ENCODE measurements at regions not wholly inside any gene's neighbourhood (a gene's known extent, or its start where the extent isn't known, plus 50 kb on each side); places are given as distances from the start of the nearest gene placed in this dataset.

- H3K23ac ChIP-seq (ENCODE audit: low read depth, low read length, poor library complexity), result no peak overlapping the region
- no peak overlapping the region for H2AFZ ChIP-seq (ENCODE audit: low read length)
- no peak overlapping the region for H3K4ac ChIP-seq (ENCODE audit: low read length)
- no peak overlapping the region for H3K27ac ChIP-seq (replicated peaks; ENCODE audit: low read length)
- H3K4me1 ChIP-seq (ENCODE audit: control insufficient read depth in 2 of 2, insufficient read depth in 1 of 2, low read depth in 1 of 2, low read length in 2 of 2), result no peaks in the 10 kb centered on the region
- H4K91ac ChIP-seq (ENCODE audit: low read depth, low read length, poor library complexity), result no peak overlapping the region
- H2BK5ac ChIP-seq (ENCODE audit: low read length), result no peak overlapping the region
- H3K4me3 ChIP-seq (ENCODE audit: low read length in 2 of 2), result no peak overlapping the region
- DNase-seq (ENCODE audit: low spot score), result no peak
- no peak overlapping the region for H3K14ac ChIP-seq (ENCODE audit: low read length)
- H3K27me3 ChIP-seq (ENCODE audit: control insufficient read depth in 3 of 3, insufficient read depth in 3 of 3, low read depth in 1 of 3, low read length in 3 of 3), result no peaks in the 10 kb centered on the region
- no peak overlapping the region for H3K18ac ChIP-seq (ENCODE audit: low read length)
- no CpG with 5 or more reads among the region's 4 CpGs for WGBS, 2 donors (ENCODE audit: extremely low coverage in 2 of 2, insufficient read length in 2 of 2, insufficient replicate concordance in 1 of 2)
- H2AK5ac ChIP-seq (ENCODE audit: low read depth, low read length), result no peak overlapping the region
- H3K36me3 ChIP-seq (replicated peaks in 1 of 2; ENCODE audit: control insufficient read depth in 2 of 2, insufficient read depth in 2 of 2, low read length in 2 of 2), result no peaks in the 10 kb centered on the region
- no peak overlapping the region for H3K4me2 ChIP-seq (ENCODE audit: insufficient read depth, low read length, poor library complexity, severe bottlenecking)
- H2BK15ac ChIP-seq (ENCODE audit: low read length), result no peak overlapping the region
- H2BK120ac ChIP-seq (ENCODE audit: low read depth, low read length), result no peak overlapping the region
- peaks cover 7 to 11% of the 10 kb centered on the region in 2 donors for H3K9me3 ChIP-seq (replicated peaks in 1 of 2; ENCODE audit: control insufficient read depth in 2 of 2, insufficient read depth in 1 of 2, low read depth in 1 of 2, low read length in 2 of 2)
- no peaks in the 10 kb centered on the region for H3K79me1 ChIP-seq (ENCODE audit: low read depth, low read length)
- H2BK12ac ChIP-seq (ENCODE audit: low read length), result no peak overlapping the region
- no peak overlapping the region for H4K8ac ChIP-seq (ENCODE audit: low read depth, low read length)
- H3K9ac ChIP-seq (ENCODE audit: low read depth, low read length, poor library complexity), result no peak overlapping the region
Observed at GRCh38 chr11:80529726-80530125, 1088.9 kb upstream of the TENM4 start.

GRCh38 chr11:80525663-80526405, 1085.0 kb upstream of the TENM4 start:
- no peak overlapping the region for H3K4me2 ChIP-seq (ENCODE audit: insufficient read depth, low read length, poor library complexity, severe bottlenecking)
- no peak overlapping the region for H2BK12ac ChIP-seq (ENCODE audit: low read length)
- WGBS, 2 donors (ENCODE audit: extremely low coverage in 2 of 2, insufficient read length in 2 of 2, insufficient replicate concordance in 1 of 2), result no CpG with 5 or more reads among the region's 4 CpGs
- no peak overlapping the region for H2AFZ ChIP-seq (ENCODE audit: low read length)
- H3K4me3 ChIP-seq (ENCODE audit: low read length in 2 of 2), result no peak overlapping the region
- no peak overlapping the region for H2BK120ac ChIP-seq (ENCODE audit: low read depth, low read length)
- H2AK5ac ChIP-seq (ENCODE audit: low read depth, low read length), result no peak overlapping the region
- no peak for DNase-seq (ENCODE audit: low spot score)
- no peaks in the 10 kb centered on the region for H3K4me1 ChIP-seq (ENCODE audit: control insufficient read depth in 2 of 2, insufficient read depth in 1 of 2, low read depth in 1 of 2, low read length in 2 of 2)
- no peaks in the 10 kb centered on the region for H3K36me3 ChIP-seq (replicated peaks in 1 of 2; ENCODE audit: control insufficient read depth in 2 of 2, insufficient read depth in 2 of 2, low read length in 2 of 2)
- H2BK15ac ChIP-seq (ENCODE audit: low read length), result no peak overlapping the region
- no peaks in the 10 kb centered on the region for H3K9me3 ChIP-seq (replicated peaks in 1 of 2; ENCODE audit: control insufficient read depth in 2 of 2, insufficient read depth in 1 of 2, low read depth in 1 of 2, low read length in 2 of 2)
- H3K27me3 ChIP-seq (ENCODE audit: control insufficient read depth in 3 of 3, insufficient read depth in 3 of 3, low read depth in 1 of 3, low read length in 3 of 3), result no peaks in the 10 kb centered on the region
- no peak overlapping the region for H4K8ac ChIP-seq (ENCODE audit: low read depth, low read length)
- no peaks in the 10 kb centered on the region for H3K79me1 ChIP-seq (ENCODE audit: low read depth, low read length)
- H3K18ac ChIP-seq (ENCODE audit: low read length), result no peak overlapping the region
- H3K23ac ChIP-seq (ENCODE audit: low read depth, low read length, poor library complexity), result no peak overlapping the region
- no peak overlapping the region for H3K4ac ChIP-seq (ENCODE audit: low read length)
- H4K91ac ChIP-seq (ENCODE audit: low read depth, low read length, poor library complexity), result no peak overlapping the region
- H3K14ac ChIP-seq (ENCODE audit: low read length), result no peak overlapping the region
- no peak overlapping the region for H2BK5ac ChIP-seq (ENCODE audit: low read length)
- H3K9ac ChIP-seq (ENCODE audit: low read depth, low read length, poor library complexity), result no peak overlapping the region
- no peak overlapping the region for H3K27ac ChIP-seq (replicated peaks; ENCODE audit: low read length)

GRCh38 chr11:80524349-80524748, 1083.5 kb upstream of the TENM4 start:
- Histone ChIP-seq H3K4me3 (ENCODE audit: low read length in 2 of 2) (no peak overlapping the region), H4K91ac (ENCODE audit: low read depth, low read length, poor library complexity) (no peak overlapping the region), H3K27ac (replicated peaks; ENCODE audit: low read length) (no peak overlapping the region), H3K4me2 (ENCODE audit: insufficient read depth, low read length, poor library complexity, severe bottlenecking) (no peak overlapping the region), H2BK5ac (ENCODE audit: low read length) (no peak overlapping the region), H4K8ac (ENCODE audit: low read depth, low read length) (no peak overlapping the region), H2AFZ (ENCODE audit: low read length) (no peak overlapping the region), H3K36me3 (replicated peaks in 1 of 2; ENCODE audit: control insufficient read depth in 2 of 2, insufficient read depth in 2 of 2, low read length in 2 of 2) (no peaks in the 10 kb centered on the region), H3K9me3 (replicated peaks in 1 of 2; ENCODE audit: control insufficient read depth in 2 of 2, insufficient read depth in 1 of 2, low read depth in 1 of 2, low read length in 2 of 2) (no peaks in the 10 kb centered on the region), H2BK120ac (ENCODE audit: low read depth, low read length) (no peak overlapping the region), H3K9ac (ENCODE audit: low read depth, low read length, poor library complexity) (no peak overlapping the region), H3K4ac (ENCODE audit: low read length) (no peak overlapping the region), H3K18ac (ENCODE audit: low read length) (no peak overlapping the region), H2BK12ac (ENCODE audit: low read length) (no peak overlapping the region), H2BK15ac (ENCODE audit: low read length) (no peak overlapping the region), H2AK5ac (ENCODE audit: low read depth, low read length) (no peak overlapping the region), H3K79me1 (ENCODE audit: low read depth, low read length) (no peaks in the 10 kb centered on the region), H3K27me3 (ENCODE audit: control insufficient read depth in 3 of 3, insufficient read depth in 3 of 3, low read depth in 1 of 3, low read length in 3 of 3) (no peaks in the 10 kb centered on the region), H3K4me1 (ENCODE audit: control insufficient read depth in 2 of 2, insufficient read depth in 1 of 2, low read depth in 1 of 2, low read length in 2 of 2) (peaks cover 2 to 12% of the 10 kb centered on the region in 2 donors), H3K23ac (ENCODE audit: low read depth, low read length, poor library complexity) (no peak overlapping the region), H3K14ac (ENCODE audit: low read length) (no peak overlapping the region)
- no CpG with 5 or more reads among the region's 4 CpGs for WGBS, 2 donors (ENCODE audit: extremely low coverage in 2 of 2, insufficient read length in 2 of 2, insufficient replicate concordance in 1 of 2)
- DNase-seq (ENCODE audit: low spot score), result no peak

- H3K27ac ChIP-seq (replicated peaks; ENCODE audit: low read length), result no peak overlapping the region
- no CpG with 5 or more reads among the region's 1 CpG for WGBS, 2 donors (ENCODE audit: extremely low coverage in 2 of 2, insufficient read length in 2 of 2, insufficient replicate concordance in 1 of 2)
- H3K23ac ChIP-seq (ENCODE audit: low read depth, low read length, poor library complexity), result no peak overlapping the region
- no peak overlapping the region for H3K9ac ChIP-seq (ENCODE audit: low read depth, low read length, poor library complexity)
- no peak overlapping the region for H2BK12ac ChIP-seq (ENCODE audit: low read length)
- H3K14ac ChIP-seq (ENCODE audit: low read length), result no peak overlapping the region
- H3K36me3 ChIP-seq (replicated peaks in 1 of 2; ENCODE audit: control insufficient read depth in 2 of 2, insufficient read depth in 2 of 2, low read length in 2 of 2), result no peaks in the 10 kb centered on the region
- H2AK5ac ChIP-seq (ENCODE audit: low read depth, low read length), result no peak overlapping the region
- no peak overlapping the region for H3K4me3 ChIP-seq (ENCODE audit: low read length in 2 of 2)
- no peaks in the 10 kb centered on the region for H3K27me3 ChIP-seq (ENCODE audit: control insufficient read depth in 3 of 3, insufficient read depth in 3 of 3, low read depth in 1 of 3, low read length in 3 of 3)
- H3K9me3 ChIP-seq (replicated peaks in 1 of 2; ENCODE audit: control insufficient read depth in 2 of 2, insufficient read depth in 1 of 2, low read depth in 1 of 2, low read length in 2 of 2), result no peaks in the 10 kb centered on the region
- H3K4ac ChIP-seq (ENCODE audit: low read length), result no peak overlapping the region
- H2BK15ac ChIP-seq (ENCODE audit: low read length), result no peak overlapping the region
- H3K4me2 ChIP-seq (ENCODE audit: insufficient read depth, low read length, poor library complexity, severe bottlenecking), result no peak overlapping the region
- no peaks in the 10 kb centered on the region for H3K79me1 ChIP-seq (ENCODE audit: low read depth, low read length)
- DNase-seq (ENCODE audit: low spot score), result no peak
- no peak overlapping the region for H4K91ac ChIP-seq (ENCODE audit: low read depth, low read length, poor library complexity)
- H3K4me1 ChIP-seq (ENCODE audit: control insufficient read depth in 2 of 2, insufficient read depth in 1 of 2, low read depth in 1 of 2, low read length in 2 of 2), result peaks cover 2 to 16% of the 10 kb centered on the region in 2 donors
- H2BK120ac ChIP-seq (ENCODE audit: low read depth, low read length), result no peak overlapping the region
- no peak overlapping the region for H2BK5ac ChIP-seq (ENCODE audit: low read length)
- H3K18ac ChIP-seq (ENCODE audit: low read length), result no peak overlapping the region
- H4K8ac ChIP-seq (ENCODE audit: low read depth, low read length), result no peak overlapping the region
- H2AFZ ChIP-seq (ENCODE audit: low read length), result no peak overlapping the region
Observed at GRCh38 chr11:80523057-80523456, 1082.2 kb upstream of the TENM4 start.
